ENCODE measurements at regions not wholly inside any gene's neighbourhood (a gene's known extent, or its start where the extent isn't known, plus 50 kb on each side); places are given as distances from the start of the nearest gene placed in this dataset.

GRCh38 chr14:95458459-95458858, 58.0 kb downstream of the SYNE3 start:
- TF ChIP-seq CTCF (IDR thresholded peaks at IDR 0.05 in 2 of 3, conservative IDR thresholded peaks at IDR 0.05 in 1 of 3; ENCODE audit: control insufficient read depth in 2 of 3, extremely low read depth in 1 of 3, insufficient read depth in 1 of 3, low read depth in 3 of 3, low read length in 3 of 3), result no peak
- no peak for TF ChIP-seq RCOR1 (conservative IDR thresholded peaks at IDR 0.05; ENCODE audit: low read depth, low read length)
- no peak for TF ChIP-seq ETV6 (conservative IDR thresholded peaks at IDR 0.05 in 1 of 2, IDR thresholded peaks at IDR 0.05 in 1 of 2; ENCODE audit: borderline replicate concordance in 1 of 2, low read depth in 1 of 2)
- TF ChIP-seq POLR2A (IDR thresholded peaks at IDR 0.05; ENCODE audit: low read depth, low read length), result no peak
- TF ChIP-seq POLR2AphosphoS5 (IDR thresholded peaks at IDR 0.05; ENCODE audit: low read length), result no peak

Measured in GM12878 (cell line).